ENCODE measurements at regions not wholly inside any gene's neighbourhood (a gene's known extent, or its start where the extent isn't known, plus 50 kb on each side); places are given as distances from the start of the nearest gene placed in this dataset.

DNA sequence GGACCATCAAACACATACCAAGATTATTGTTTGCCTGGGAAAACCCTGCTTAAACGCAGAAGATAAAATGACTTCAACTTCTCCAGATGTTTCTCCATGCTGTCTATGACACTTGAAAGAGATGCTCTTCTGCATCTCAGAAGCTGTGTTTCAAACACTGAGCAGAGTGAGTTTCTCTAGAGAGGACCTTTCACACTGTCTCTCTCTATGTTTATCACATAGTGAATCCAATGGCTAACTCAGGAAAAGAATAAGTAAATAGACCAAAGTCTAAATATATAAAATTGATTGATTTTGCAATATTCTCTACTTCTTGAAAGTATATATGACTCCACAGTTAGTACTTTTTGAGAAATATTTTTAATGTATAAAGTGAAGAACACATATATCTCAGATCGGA lies 325.6 kb upstream of the USP15 start:
- H3K4me1 ChIP-seq (ENCODE audit: control insufficient read depth in 1 of 2, insufficient read depth in 2 of 2, low read length in 2 of 2): no peaks in the 10 kb centered on the region
- intact Hi-C loops (cut with micrococcal nuclease): no loop called here
- no peaks in the 10 kb centered on the region for H3K27me3 Mint-ChIP-seq (ENCODE audit: low read depth in 3 of 3)
- no peak overlapping the region for H3K4me3 Mint-ChIP-seq
- no peaks in the 10 kb centered on the region for H3K79me2 ChIP-seq (ENCODE audit: insufficient read depth, low read length)
- TF ChIP-seq, protein P1, sequence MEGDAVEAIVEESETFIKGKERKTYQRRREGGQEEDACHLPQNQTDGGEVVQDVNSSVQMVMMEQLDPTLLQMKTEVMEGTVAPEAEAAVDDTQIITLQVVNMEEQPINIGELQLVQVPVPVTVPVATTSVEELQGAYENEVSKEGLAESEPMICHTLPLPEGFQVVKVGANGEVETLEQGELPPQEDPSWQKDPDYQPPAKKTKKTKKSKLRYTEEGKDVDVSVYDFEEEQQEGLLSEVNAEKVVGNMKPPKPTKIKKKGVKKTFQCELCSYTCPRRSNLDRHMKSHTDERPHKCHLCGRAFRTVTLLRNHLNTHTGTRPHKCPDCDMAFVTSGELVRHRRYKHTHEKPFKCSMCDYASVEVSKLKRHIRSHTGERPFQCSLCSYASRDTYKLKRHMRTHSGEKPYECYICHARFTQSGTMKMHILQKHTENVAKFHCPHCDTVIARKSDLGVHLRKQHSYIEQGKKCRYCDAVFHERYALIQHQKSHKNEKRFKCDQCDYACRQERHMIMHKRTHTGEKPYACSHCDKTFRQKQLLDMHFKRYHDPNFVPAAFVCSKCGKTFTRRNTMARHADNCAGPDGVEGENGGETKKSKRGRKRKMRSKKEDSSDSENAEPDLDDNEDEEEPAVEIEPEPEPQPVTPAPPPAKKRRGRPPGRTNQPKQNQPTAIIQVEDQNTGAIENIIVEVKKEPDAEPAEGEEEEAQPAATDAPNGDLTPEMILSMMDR (IDR thresholded peaks at IDR 0.05): no peak
- no peak overlapping the region for H3K4me2 ChIP-seq (replicated peaks; ENCODE audit: extremely low read depth, low read length, poor library complexity, severe bottlenecking)
- no peak overlapping the region for H3K27ac Mint-ChIP-seq
- H3K27ac ChIP-seq (ENCODE audit: low read depth in 1 of 2, low read length in 2 of 2): no peak overlapping the region
- H3K9me3 Mint-ChIP-seq: peaks cover 0 to 6% (median 1%) of the 10 kb centered on the region in 7 donors
- no peaks in the 10 kb centered on the region for H3K9me3 ChIP-seq (replicated peaks in 1 of 2; ENCODE audit: control insufficient read depth in 1 of 2, insufficient read depth in 1 of 2, low read length in 2 of 2)
- H3K4me1 Mint-ChIP-seq: no peaks in the 10 kb centered on the region
- H3K4me3 ChIP-seq (replicated peaks in 1 of 3; ENCODE audit: low read depth in 2 of 3, low read length in 3 of 3): no peak overlapping the region
- no peaks in the 10 kb centered on the region for H3K36me3 ChIP-seq (replicated peaks in 1 of 2; ENCODE audit: control insufficient read depth in 1 of 2, insufficient read depth in 2 of 2, low read length in 2 of 2)
- H4K20me1 ChIP-seq (ENCODE audit: insufficient read depth, low read length): no peaks in the 10 kb centered on the region
- DNase-seq: no peak
- no peak overlapping the region for H2AFZ ChIP-seq (ENCODE audit: insufficient read depth, low read depth, low read length, poor library complexity, severe bottlenecking)
- no CpG with 5 or more reads among the region's 2 CpGs for WGBS (ENCODE audit: insufficient coverage)
- no peaks in the 10 kb centered on the region for H3K36me3 Mint-ChIP-seq
- no peak overlapping the region for H3K9ac ChIP-seq (ENCODE audit: insufficient read depth, low read length, poor library complexity, severe bottlenecking)
- H3K27me3 ChIP-seq (ENCODE audit: control insufficient read depth in 2 of 2, insufficient read depth in 2 of 2, low read length in 2 of 2): no peaks in the 10 kb centered on the region

DNA sequence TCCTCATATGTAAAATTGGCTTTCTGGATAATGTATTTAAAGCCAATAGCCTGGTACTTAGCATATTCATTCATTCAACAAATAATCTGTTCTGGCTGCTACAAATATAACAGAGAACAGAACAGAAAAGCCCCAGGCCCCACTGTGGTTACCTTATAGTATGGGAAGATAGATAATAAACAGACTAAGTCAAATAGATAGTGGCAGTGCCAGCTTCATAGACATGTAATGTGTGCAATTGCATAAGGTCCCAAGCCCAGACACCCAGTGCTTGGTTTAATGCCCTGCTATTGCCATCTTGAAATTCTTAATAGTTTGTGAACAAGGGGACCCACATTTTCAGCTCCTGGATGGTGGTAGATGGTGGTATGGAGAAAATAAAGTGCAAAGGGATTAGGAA lies 320.2 kb upstream of the USP15 start:
- Histone ChIP-seq H3K79me2 (ENCODE audit: insufficient read depth, low read length) (no peaks in the 10 kb centered on the region), H3K9me3 (replicated peaks in 1 of 2; ENCODE audit: control insufficient read depth in 1 of 2, insufficient read depth in 1 of 2, low read length in 2 of 2) (no peaks in the 10 kb centered on the region), H3K27me3 (ENCODE audit: control insufficient read depth in 2 of 2, insufficient read depth in 2 of 2, low read length in 2 of 2) (no peaks in the 10 kb centered on the region), H3K4me1 (ENCODE audit: control insufficient read depth in 1 of 2, insufficient read depth in 2 of 2, low read length in 2 of 2) (no peaks in the 10 kb centered on the region), H3K27ac (ENCODE audit: low read depth in 1 of 2, low read length in 2 of 2) (no peak overlapping the region), H4K20me1 (ENCODE audit: insufficient read depth, low read length) (no peaks in the 10 kb centered on the region), H3K36me3 (replicated peaks in 1 of 2; ENCODE audit: control insufficient read depth in 1 of 2, insufficient read depth in 2 of 2, low read length in 2 of 2) (no peaks in the 10 kb centered on the region), H3K4me2 (replicated peaks; ENCODE audit: extremely low read depth, low read length, poor library complexity, severe bottlenecking) (no peak overlapping the region), H3K9ac (ENCODE audit: insufficient read depth, low read length, poor library complexity, severe bottlenecking) (no peak overlapping the region), H2AFZ (ENCODE audit: insufficient read depth, low read depth, low read length, poor library complexity, severe bottlenecking) (no peak overlapping the region), H3K4me3 (replicated peaks in 1 of 3; ENCODE audit: low read depth in 2 of 3, low read length in 3 of 3) (no peak overlapping the region)
- Mint-ChIP-seq H3K4me1 (no peaks in the 10 kb centered on the region), H3K4me3 (no peak overlapping the region), H3K27me3 (ENCODE audit: low read depth in 3 of 3) (no peaks in the 10 kb centered on the region), H3K27ac (no peak overlapping the region), H3K9me3 (peaks cover 1 to 12% (median 5%) of the 10 kb centered on the region in 7 donors), H3K36me3 (no peaks in the 10 kb centered on the region)
- no peak for DNase-seq
- TF ChIP-seq, protein P1 (IDR thresholded peaks at IDR 0.05): no peak
- intact Hi-C loops (cut with micrococcal nuclease): no loop called here

All from CD14-positive monocyte (primary cell).